ENCODE measurements at regions not wholly inside any gene's neighbourhood (a gene's known extent, or its start where the extent isn't known, plus 50 kb on each side); places are given as distances from the start of the nearest gene placed in this dataset.

DNA sequence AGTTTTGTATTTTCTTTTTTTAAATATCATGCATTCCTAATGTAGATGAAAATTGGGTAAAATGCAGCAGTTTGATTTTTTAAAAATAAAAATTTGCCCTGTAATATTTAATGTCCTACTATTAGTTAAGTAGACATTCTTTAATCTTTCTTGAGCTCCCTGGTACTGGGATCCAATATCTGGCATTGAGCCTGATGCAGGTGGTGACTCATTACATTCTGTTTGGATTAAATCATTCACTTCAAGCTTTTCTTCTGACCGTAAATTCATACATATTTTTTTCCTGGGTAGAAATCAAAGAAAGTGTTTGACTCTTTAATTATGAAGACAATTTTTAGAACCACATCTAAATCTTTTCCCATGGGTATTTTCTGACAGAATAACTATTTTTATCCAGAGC is 768.8 kb upstream of the SLC35B3 start:
- TF ChIP-seq CTCF (conservative IDR thresholded peaks at IDR 0.05; ENCODE audit: low read depth, low read length) (no peak), EZH2 (IDR thresholded peaks at IDR 0.05; ENCODE audit: low read length, unreplicated experiment) (no peak)

Data from PC-3 (cell line).